Mesendoderm (in vitro differentiated cells): ENCODE measurements at regions not wholly inside any gene's neighbourhood (a gene's known extent, or its start where the extent isn't known, plus 50 kb on each side); places are given as distances from the start of the nearest gene placed in this dataset.

ENCODE experiments used
- DNase-seq: peaks from one replicate; pipeline ENCODE4 v3.0.0; 2013
- H2AK5ac ChIP-seq: 2 replicates; pipeline ENCODE4 v1.6.1; 2013; ENCODE audit warnings: low read length, inconsistent platforms
- H2BK120ac ChIP-seq: 2 replicates; pipeline ENCODE4 v1.6.1; 2013; ENCODE audit warnings: low read depth, mild to moderate bottlenecking, low read length, moderate library complexity, mixed read lengths
- H2BK15ac ChIP-seq: replicated peaks from 2 replicates; pipeline ENCODE4 v1.6.1; 2013; ENCODE audit warnings: low read depth, mild to moderate bottlenecking, moderate library complexity
- H2BK5ac ChIP-seq: 2 replicates; pipeline ENCODE4 v1.6.1; 2013; ENCODE audit warnings: low read length, inconsistent platforms
- H3K18ac ChIP-seq: 2 replicates; pipeline ENCODE4 v1.6.1; 2013; ENCODE audit warnings: mild to moderate bottlenecking, low read length, mixed read lengths
- H3K23ac ChIP-seq: one replicate; pipeline ENCODE4 v1.6.1; 2013; ENCODE audit warnings: low read length
- H3K27ac ChIP-seq: 2 replicates; pipeline ENCODE4 v1.5.1; 2013; ENCODE audit warnings: low read depth, mild to moderate bottlenecking, inconsistent platforms, low read length, moderate library complexity
- H3K27me3 ChIP-seq: 2 replicates; pipeline ENCODE4 v1.6.1; 2013; ENCODE audit warnings: low read length, control low read depth, mild to moderate bottlenecking, inconsistent platforms; ENCODE audit not compliant: insufficient read depth, poor library complexity
- H3K36me3 ChIP-seq: 2 replicates; pipeline ENCODE4 v1.6.1; 2013; ENCODE audit warnings: low read length, inconsistent platforms; ENCODE audit not compliant: control insufficient read depth, insufficient read depth
- H3K4ac ChIP-seq: one replicate; pipeline ENCODE4 v1.6.1; 2013; ENCODE audit warnings: low read depth, mild to moderate bottlenecking, low read length, moderate library complexity
- H3K4me1 ChIP-seq: 2 replicates; pipeline ENCODE4 v1.6.1; 2013; ENCODE audit warnings: low read depth, low read length, inconsistent platforms; ENCODE audit not compliant: control insufficient read depth
- H3K4me2 ChIP-seq: 2 replicates; pipeline ENCODE4 v1.6.1; 2013; ENCODE audit warnings: low read length
- H3K4me3 ChIP-seq: 2 replicates; pipeline ENCODE4 v1.5.1; 2013; ENCODE audit warnings: mild to moderate bottlenecking, low read length
- H3K56ac ChIP-seq: one replicate; pipeline ENCODE4 v1.6.1; 2013; ENCODE audit warnings: low read length
- H3K79me1 ChIP-seq: 2 replicates; pipeline ENCODE4 v1.6.1; 2013; ENCODE audit warnings: low read length, inconsistent platforms
- H3K79me2 ChIP-seq: 2 replicates; pipeline ENCODE4 v1.6.1; 2013; ENCODE audit warnings: mild to moderate bottlenecking, low read length; ENCODE audit not compliant: control insufficient read depth, insufficient read depth
- H3K9ac ChIP-seq: 2 replicates; pipeline ENCODE4 v1.6.1; 2013; ENCODE audit warnings: low read length, inconsistent platforms
- H4K5ac ChIP-seq: one replicate; pipeline ENCODE4 v1.6.1; 2013; ENCODE audit warnings: low read length
- H4K8ac ChIP-seq: one replicate; pipeline ENCODE4 v1.6.1; 2013; ENCODE audit warnings: low read depth, mild to moderate bottlenecking, control low read depth, low read length, moderate library complexity
- WGBS: extraction: QIAGEN DNeasy Blood & Tissue Kit; methylation state at CpG from one replicate; pipeline ENCODE4 v1.1.7; 2013; ENCODE audit warnings: low lambda C conversion rate, missing lambda C conversion rate; ENCODE audit not compliant: insufficient coverage; ENCODE audit errors: extremely low coverage; 5-methylcytosine and 5-hydroxymethylcytosine counted together

- peaks cover 5% of the 10 kb centered on the region for H3K4me1 ChIP-seq
- WGBS, result no CpG with 5 or more reads among the region's 1 CpG
These were observed 82.6 kb downstream of the NOG start for GRCh38 chr17:56675876-56676660.

GRCh38 chr17:56676810-56677209 lies 83.3 kb downstream of the NOG start:
- Histone ChIP-seq H3K4me3 (no peak overlapping the region), H2AK5ac (no peak overlapping the region), H3K36me3 (no peaks in the 10 kb centered on the region), H3K18ac (no peak overlapping the region), H2BK15ac (no peak overlapping the region), H3K79me2 (no peaks in the 10 kb centered on the region), H4K5ac (no peak overlapping the region), H3K4ac (no peak overlapping the region), H2BK5ac (no peak overlapping the region), H3K4me1 (peaks cover 7% of the 10 kb centered on the region), H3K9ac (no peak overlapping the region), H3K23ac (no peak overlapping the region), H2BK120ac (no peak overlapping the region), H3K79me1 (no peaks in the 10 kb centered on the region), H4K8ac (no peak overlapping the region), H3K27ac (no peak overlapping the region), H3K56ac (no peak overlapping the region), H3K27me3 (no peaks in the 10 kb centered on the region), H3K4me2 (no peak overlapping the region)
- no CpG with 5 or more reads among the region's 1 CpG for WGBS
- no peak for DNase-seq

More at GRCh38 chr17:56675876-56676660, 82.6 kb downstream of the NOG start:
- Histone ChIP-seq H2BK120ac (no peak overlapping the region), H2AK5ac (no peak overlapping the region), H3K9ac (no peak overlapping the region), H2BK15ac (no peak overlapping the region), H3K27me3 (no peaks in the 10 kb centered on the region), H2BK5ac (no peak overlapping the region), H4K5ac (no peak overlapping the region), H3K4ac (no peak overlapping the region), H3K56ac (no peak overlapping the region), H3K79me1 (no peaks in the 10 kb centered on the region), H3K27ac (no peak overlapping the region), H3K4me2 (no peak overlapping the region), H3K79me2 (no peaks in the 10 kb centered on the region), H3K23ac (no peak overlapping the region), H4K8ac (no peak overlapping the region), H3K36me3 (no peaks in the 10 kb centered on the region), H3K4me3 (no peak overlapping the region), H3K18ac (no peak overlapping the region)
- DNase-seq, result no peak

- Histone ChIP-seq H3K18ac (no peak overlapping the region), H4K8ac (no peak overlapping the region), H3K79me2 (no peaks in the 10 kb centered on the region), H3K4me2 (peak overlapping the region; percentile 82), H3K23ac (peak overlapping the region; percentile 37), H3K56ac (peak overlapping the region; percentile 81), H2AK5ac (no peak overlapping the region), H3K27me3 (no peaks in the 10 kb centered on the region), H3K4me3 (peak overlapping the region; percentile 27), H3K4ac (no peak overlapping the region), H3K4me1 (peaks cover 7% of the 10 kb centered on the region), H3K9ac (peak overlapping the region; percentile 60), H2BK5ac (no peak overlapping the region), H2BK120ac (peak overlapping the region; percentile 49), H4K5ac (no peak overlapping the region), H3K79me1 (no peaks in the 10 kb centered on the region), H3K36me3 (no peaks in the 10 kb centered on the region), H3K27ac (no peak overlapping the region), H2BK15ac (no peak overlapping the region)
- WGBS, result no CpG with 5 or more reads among the region's 37 CpGs
- peak; percentile 61 for DNase-seq
These were observed 85.0 kb downstream of the NOG start for GRCh38 chr17:56678249-56679114.

- no peaks in the 10 kb centered on the region for H3K79me1 ChIP-seq
- no peak overlapping the region for H2AK5ac ChIP-seq
- H3K27me3 ChIP-seq, result no peaks in the 10 kb centered on the region
- no peak overlapping the region for H2BK15ac ChIP-seq
- peak overlapping the region; percentile 82 for H3K4me2 ChIP-seq
- no peak overlapping the region for H2BK5ac ChIP-seq
- H3K18ac ChIP-seq, result no peak overlapping the region
- peak overlapping the region; percentile 27 for H3K4me3 ChIP-seq
- peak; percentile 67 for DNase-seq
- no peak overlapping the region for H4K5ac ChIP-seq
- H3K79me2 ChIP-seq, result no peaks in the 10 kb centered on the region
- WGBS, result no CpG with 5 or more reads among the region's 12 CpGs
- H2BK120ac ChIP-seq, result no peak overlapping the region
- no peak overlapping the region for H3K4ac ChIP-seq
- H3K27ac ChIP-seq, result no peak overlapping the region
- H3K4me1 ChIP-seq, result peaks cover 7% of the 10 kb centered on the region
- H3K36me3 ChIP-seq, result no peaks in the 10 kb centered on the region
- peak overlapping the region; percentile 81 for H3K56ac ChIP-seq
- H4K8ac ChIP-seq, result no peak overlapping the region
- no peak overlapping the region for H3K23ac ChIP-seq
- peak overlapping the region; percentile 60 for H3K9ac ChIP-seq
These were observed 85.7 kb downstream of the NOG start for GRCh38 chr17:56679115-56679776.

GRCh38 chr17:56679777-56680422 lies 86.4 kb downstream of the NOG start:
- Histone ChIP-seq H4K8ac (no peak overlapping the region), H3K9ac (no peak overlapping the region), H3K4ac (peak overlapping the region; percentile 48), H3K36me3 (no peaks in the 10 kb centered on the region), H3K4me3 (no peak overlapping the region), H3K27ac (no peak overlapping the region), H3K18ac (no peak overlapping the region), H3K56ac (no peak overlapping the region), H2BK120ac (no peak overlapping the region), H2BK15ac (no peak overlapping the region), H3K4me2 (no peak overlapping the region), H2BK5ac (no peak overlapping the region), H3K23ac (no peak overlapping the region), H3K27me3 (no peaks in the 10 kb centered on the region), H4K5ac (no peak overlapping the region), H2AK5ac (no peak overlapping the region), H3K79me1 (no peaks in the 10 kb centered on the region), H3K4me1 (peaks cover 7% of the 10 kb centered on the region), H3K79me2 (no peaks in the 10 kb centered on the region)
- no CpG with 5 or more reads among the region's 6 CpGs for WGBS
- DNase-seq, result peak; percentile 53
